ENCODE measurements at regions not wholly inside any gene's neighbourhood (a gene's known extent, or its start where the extent isn't known, plus 50 kb on each side); places are given as distances from the start of the nearest gene placed in this dataset.
"Not testable (repeated sequence)": the region's sequence is repeated elsewhere in the genome, so short reads cannot be mapped to it uniquely, and the experiment has no call there.

DNA sequence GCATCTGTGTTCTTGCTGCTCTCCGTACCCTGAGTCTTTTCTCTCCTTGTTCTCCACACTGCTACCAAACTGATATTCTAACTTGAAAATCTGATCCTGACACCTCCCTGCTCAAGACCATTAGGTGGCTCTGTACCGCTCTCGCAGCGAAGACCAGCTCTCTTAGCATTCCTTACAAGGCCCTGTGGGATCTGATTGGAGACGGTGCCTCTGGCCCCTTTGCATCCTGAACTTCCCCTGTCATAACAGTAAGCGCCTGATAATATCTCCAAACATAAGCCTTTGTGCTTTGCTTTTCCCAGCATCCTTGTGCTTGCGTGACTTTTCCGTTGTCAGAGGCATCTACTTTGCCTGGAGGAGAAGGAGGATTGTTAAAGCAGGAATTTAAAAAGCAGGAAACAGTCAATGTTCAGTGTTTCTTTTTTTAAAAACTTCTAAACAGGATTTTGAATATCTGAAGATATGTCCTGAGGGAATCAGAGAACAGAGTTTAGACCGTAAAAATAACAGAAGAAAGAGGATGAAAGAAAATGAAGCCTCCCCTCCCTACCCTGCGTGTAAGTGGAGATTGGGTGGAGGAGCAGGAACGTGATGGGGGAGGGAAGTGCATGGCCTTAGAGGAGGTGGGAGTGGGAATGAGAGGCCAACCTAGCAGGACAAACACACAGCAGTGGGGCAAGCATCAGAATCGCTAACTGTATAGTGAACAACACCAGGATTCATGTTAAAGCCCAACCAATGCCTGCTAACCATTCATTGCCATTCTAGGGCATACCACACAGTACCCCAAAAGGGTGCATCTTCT is 89.2 kb upstream of the STMND1 start:
- DNase-seq (ENCODE audit: low spot score): no peak

DNA sequence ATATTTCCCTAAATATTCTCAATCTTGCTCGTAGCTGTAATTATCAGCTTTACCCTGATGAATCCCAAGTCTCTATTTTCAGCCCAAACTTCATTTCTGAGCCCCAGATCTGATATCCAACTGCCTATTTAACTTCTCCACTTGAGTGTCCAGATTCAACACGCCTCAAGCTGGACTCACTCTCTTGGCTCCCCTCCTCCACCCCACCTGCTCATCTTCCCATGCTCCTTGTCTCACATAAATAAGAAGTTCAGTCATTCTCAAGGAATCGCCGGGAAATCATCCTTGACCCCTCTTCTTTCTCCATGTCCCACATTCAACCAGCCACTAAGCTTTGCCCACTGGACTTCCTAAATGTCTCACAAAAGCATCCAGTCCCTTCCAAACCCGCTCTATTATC is 89.9 kb upstream of the STMND1 start:
- DNase-seq (ENCODE audit: low spot score): no peak

DNA sequence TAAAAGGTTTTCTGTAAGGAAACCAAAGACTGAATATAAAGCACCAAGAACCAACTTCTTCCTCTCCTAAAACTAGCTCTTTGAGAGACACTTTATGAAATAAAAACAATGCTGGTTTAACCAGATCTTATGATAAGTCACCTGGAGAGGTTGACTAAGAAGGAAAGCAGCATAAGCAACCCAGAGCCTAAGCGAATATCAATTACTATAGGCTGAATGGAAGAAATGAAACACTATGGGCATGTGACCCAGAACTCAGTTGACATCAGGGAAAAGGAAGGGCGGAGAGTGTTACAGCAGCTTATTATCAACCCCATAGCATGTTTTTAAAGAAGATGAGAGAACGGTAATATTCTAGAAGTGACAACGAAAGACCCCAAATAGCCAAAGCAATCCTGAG is 94.1 kb upstream of the STMND1 start:
- DNase-seq (ENCODE audit: low spot score): no peak

DNA sequence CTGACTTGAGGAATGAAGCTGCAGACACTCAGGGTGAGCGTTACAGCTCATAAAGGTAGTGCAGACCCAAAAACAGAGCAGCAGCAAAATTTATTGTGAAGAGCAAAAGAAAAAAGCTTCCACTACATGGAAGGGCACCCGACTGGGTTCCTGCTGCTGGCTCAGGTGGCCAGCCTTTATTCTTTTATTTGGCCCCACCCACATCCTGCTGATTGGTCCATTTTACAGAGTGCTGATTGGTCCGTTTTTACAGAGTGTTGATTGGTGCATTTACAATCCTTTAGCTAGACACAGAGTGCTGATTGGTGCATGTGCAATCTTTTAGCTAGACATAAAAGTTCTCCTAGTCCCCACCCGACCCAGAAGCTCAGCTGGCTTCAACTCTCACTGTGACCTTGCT is 95.3 kb upstream of the STMND1 start:
- no peak for DNase-seq (ENCODE audit: low spot score)

DNA sequence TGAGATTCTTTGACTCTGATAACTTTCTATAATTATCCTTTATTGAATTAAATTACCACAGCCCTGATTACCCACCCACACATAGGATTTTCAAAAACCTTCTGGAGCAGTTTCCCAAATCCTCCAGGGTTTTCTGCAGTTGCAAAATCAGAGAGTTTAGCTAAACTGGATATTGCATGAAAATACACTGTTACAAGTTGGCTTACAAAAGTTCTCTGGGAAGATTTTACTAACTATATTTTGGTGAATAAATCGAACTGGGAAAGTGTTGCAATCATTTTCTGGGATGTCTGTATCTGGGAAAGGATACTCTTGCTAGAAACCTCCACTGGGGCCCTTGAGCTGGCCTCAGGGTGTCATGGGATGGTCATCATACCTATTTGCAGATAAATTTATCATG is 97.6 kb upstream of the STMND1 start:
- DNase-seq (ENCODE audit: low spot score): no peak

DNA sequence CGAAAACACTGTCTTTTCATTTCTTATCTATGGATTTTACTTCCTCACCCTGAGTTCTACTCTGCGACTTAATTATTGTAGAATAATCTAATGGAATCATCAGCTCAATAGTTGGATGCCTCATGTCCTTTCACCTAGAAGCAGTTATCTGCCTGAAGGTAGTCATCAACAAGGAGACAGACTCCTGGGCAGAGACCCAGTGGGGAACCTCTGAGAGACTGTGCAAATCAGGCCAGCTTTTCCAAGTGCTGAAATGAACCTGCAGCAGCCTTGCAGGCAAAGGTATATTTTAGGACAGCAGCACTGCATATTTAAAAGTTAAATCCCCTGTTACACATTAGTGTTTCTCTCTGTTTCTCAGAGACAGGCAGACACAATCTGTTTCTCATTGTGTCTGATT is 99.7 kb upstream of the STMND1 start:
- DNase-seq (ENCODE audit: low spot score): no peak

GRCh38 chr6:17001188-17001587 is 100.7 kb upstream of the STMND1 start:
- no peak for DNase-seq (ENCODE audit: low spot score)

DNA sequence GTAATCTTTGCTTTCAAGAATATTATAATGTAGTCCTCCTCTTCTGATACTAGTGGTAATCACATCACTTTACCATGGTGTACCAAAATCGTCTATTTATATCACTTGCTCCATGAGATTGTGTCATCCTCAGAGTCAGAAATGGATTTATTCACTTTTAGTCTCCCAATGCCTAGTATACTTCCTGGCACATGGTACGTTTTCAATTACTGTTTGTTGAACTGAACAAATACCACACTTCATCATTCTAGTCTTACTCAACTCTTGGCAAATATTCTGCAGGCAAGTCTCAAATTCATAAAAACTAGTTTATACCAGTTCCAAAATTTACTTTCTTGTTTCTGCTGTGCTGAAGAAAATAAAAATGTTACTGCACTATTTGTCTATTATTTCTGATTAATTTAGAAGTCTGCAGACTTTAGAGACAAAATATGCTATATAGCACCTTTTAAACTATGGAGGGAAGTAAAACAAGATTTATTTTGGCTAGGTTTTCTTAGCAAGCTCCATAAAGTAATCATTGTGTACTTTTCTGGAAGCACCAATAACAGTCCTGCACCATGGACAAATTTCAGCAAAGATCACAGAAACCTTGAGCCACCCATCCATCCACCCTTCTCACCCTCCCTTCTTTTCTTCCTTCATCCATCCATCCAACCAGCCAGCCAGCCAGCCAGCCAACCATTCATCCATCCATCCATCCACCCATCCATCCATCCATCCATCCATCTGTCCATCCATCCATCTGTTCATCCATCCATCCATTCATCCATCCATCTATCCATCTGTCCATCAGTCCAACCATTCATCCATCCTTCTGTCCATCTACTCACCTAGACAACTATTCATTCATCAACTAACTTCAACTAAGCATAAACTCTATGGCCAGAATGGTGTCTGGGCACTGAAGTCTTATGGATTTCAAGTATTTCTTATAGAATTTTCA is 102.1 kb upstream of the STMND1 start:
- DNase-seq (ENCODE audit: low spot score): no peak

- DNase-seq (ENCODE audit: low spot score): no peak
Observed at GRCh38 chr6:16998461-16998860, 103.4 kb upstream of the STMND1 start.

DNA sequence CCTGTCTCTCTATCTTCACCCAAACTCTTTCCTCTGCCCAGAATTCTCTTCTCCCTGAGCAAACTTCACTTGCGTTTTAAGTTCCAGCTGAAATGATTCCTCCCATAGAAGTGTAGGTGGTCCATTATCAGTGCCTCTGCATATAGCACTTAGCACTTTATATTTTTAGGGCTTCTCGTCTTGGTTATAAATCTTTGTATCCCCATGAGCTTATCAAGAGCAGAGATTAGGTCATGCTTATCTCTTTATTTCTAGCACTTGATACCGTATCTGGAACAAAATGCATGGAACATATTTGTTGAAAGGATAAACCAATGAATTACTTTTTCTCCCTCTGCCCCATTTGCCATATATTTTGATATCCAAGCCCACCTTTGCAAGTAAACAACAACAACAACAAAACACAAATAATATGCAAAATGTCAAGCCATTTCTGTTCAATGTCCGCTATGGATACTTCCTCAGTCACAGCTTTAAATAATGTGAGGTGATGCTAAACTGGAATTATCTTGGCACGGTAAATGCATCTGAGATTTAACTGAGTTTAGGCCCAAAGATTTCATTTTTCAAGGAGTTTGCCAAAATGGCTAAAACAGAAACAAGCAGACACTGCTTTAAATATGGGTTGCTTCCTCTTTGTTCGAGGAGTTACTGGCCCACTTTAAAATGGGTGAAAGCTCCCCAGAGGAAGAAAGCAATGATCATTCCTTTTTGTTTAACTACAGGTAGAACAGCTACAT is 106.2 kb upstream of the STMND1 start:
- no peak for DNase-seq (ENCODE audit: low spot score)

GRCh38 chr6:16993396-16993795 is 108.5 kb upstream of the STMND1 start:
- DNase-seq (ENCODE audit: low spot score): no peak

GRCh38 chr6:16991981-16992629 is 109.7 kb upstream of the STMND1 start:
- no peak for DNase-seq (ENCODE audit: low spot score)

- DNase-seq (ENCODE audit: low spot score): not testable (repeated sequence)
Observed at GRCh38 chr6:16989976-16990375, 111.9 kb upstream of the STMND1 start.

DNA sequence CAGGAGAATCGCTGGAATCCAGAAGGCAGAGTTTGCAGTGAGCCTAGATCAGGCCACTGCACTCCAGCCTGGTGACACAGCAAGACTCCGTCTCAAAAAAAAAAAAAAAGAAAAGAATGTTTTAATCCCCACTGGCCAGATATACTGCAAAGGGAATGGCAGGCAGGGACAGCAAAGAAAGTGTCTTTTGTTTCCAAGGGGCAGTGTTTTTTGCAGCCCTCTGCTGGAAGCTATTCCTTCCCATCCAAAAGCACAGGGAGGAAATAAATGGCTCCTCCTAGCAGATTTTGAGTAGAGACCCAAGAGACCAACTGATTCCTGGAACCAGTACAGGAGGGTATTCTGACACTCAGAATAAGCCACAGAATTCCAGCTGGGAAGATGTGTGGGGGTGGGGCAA is 112.5 kb upstream of the STMND1 start:
- no peak for DNase-seq (ENCODE audit: low spot score)

DNA sequence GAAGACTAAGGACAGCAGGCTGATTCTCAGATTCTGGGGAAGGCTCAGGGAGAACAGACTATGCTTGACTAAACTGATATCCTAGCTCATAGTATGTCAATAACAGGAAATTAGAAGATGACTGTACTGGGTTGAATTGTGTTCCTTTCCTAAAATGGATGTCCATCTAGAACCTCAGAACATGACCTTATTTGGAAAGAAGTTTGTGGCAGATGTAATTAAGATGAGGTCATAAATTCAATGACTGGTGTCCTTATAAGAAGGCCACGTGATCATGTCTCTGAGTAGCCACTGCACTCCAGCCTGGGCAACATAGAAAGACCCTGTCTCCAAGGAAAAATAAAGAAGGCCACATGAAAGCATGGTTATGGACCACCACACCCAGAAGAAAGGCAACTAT is 113.9 kb upstream of the STMND1 start:
- DNase-seq (ENCODE audit: low spot score): no peak

GRCh38 chr6:16985513-16986284 is 116.2 kb upstream of the STMND1 start:
- no peak for DNase-seq (ENCODE audit: low spot score)

DNA sequence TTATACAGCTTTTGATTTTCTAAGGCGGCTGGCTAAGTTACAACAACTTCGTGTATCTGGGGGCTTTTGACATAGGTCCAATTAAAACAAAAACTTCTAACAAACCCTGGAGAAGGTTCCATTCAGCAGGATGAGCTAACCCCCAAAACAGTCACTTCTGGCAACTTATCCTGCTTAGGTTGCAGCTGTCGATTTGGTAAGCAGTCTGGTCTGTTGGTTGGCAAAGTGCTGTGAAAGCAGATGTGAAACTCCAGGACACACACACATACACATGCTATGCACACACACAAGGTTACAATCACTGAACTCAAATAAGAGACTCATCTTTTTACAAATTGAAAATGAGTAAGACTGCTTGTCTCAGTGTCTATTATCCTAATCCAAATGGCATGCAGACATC is 119.0 kb upstream of the STMND1 start:
- DNase-seq (ENCODE audit: low spot score): no peak

DNA sequence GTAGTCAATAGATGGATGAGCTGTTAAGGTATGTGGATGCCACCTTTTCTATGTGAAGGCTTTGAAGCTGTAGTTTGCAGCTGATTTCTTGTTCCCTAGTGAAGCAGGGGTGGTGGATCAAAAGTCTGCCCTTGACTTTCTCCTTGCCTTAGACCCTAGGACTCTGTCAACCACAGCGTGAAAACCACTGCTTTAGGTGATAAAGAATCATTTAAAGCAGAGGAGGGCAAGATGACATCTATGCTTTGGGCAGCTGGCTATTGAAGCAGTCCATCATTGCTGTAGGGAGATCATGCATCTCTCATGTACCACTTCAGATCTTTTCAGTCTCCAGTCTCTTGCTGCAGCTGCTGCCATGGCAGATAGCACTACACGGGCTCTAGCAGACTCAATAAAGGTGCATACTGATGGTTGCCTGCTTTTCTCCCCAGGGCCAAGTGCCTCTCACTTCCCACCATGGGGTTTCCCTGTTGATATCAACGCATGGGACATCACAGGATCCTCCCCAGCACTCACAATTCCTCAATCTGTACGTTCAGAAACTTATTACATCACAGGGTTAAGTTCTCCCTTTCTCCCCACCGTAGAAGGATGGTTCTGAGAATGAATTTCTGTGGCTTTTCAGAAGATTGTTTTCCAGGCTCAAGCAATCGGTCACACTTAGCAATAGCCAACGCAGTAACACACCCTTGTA is 122.0 kb upstream of the STMND1 start:
- DNase-seq (ENCODE audit: low spot score): no peak

DNA sequence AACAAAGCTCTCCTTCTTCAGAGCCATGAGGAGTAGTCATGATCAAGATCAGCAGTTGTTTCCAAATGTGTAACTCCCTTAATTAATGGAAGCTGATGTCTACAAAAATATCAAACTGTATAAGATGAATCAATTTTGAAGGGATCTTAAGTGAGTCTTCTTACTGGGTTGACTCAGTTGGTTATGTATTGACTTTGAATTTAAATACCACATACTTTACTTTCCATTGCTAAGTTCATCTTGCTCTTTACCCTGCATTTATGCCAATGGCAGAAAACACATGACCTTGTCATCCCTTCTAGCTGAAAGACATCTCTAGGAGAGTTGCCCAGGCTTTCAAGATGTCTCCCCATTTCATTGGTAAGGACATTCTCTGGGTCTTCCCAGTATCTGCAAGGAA is 123.2 kb upstream of the STMND1 start:
- no peak for DNase-seq (ENCODE audit: low spot score)

DNA sequence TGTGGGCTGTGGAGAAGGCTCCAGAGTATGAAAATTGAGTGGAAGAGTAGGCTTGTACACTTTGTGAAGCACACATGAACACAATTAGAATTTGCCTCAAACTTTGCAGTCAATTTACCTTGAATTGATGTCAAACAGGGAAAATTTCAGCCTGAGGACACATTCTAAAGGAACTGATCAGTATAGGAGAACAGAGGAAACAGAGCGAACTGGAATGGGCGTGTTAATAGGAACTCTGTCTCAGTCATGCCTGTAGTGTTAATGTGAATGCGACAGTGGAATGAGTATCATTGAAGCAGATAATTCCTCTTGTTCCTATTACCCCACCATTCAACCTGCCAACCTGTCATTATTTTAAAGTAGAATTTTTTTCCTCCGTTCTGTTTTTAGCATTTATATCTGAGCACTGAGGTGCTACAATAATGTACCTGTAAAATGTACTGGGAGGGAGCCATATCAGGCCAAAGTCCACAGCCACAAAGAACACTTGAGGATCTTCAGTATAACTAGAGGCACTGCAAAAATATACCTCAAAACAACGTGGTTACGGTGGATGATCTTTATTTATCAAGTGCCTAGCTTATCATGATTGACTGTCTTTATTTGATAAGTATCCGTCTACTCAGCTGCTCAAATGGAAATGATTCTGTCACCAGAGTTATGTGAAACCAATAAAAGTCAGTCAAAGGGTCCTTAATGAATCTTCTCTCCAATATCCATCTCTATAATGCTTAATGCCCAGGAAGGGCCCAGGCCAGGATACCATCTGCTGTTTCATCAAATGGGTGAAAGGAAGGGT is 125.3 kb upstream of the STMND1 start:
- no peak for DNase-seq (ENCODE audit: low spot score)
